ENCODE measurements at regions not wholly inside any gene's neighbourhood (a gene's known extent, or its start where the extent isn't known, plus 50 kb on each side); places are given as distances from the start of the nearest gene placed in this dataset.

DNA sequence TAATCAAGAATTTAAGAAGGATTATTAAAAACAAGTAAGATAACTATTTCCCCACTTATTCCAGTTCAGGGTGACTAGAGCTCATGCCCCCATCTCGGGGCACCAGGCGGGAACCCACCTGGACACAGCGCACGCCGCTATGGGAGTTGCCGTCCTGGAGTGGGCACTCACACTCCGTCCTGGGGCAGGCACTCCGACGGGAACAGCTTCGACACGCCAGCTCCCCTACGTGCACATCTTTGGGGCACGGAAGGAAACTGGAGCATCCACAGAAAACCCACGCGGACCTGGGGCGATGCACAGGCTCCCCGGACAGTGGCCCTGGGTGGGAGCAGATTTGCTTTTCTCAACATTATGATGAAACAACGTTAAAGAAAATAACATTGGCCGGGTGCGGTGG, 52.0 kb upstream of the GATA5 start:
- no CpG with 5 or more reads among the region's 20 CpGs for WGBS (ENCODE audit: insufficient coverage, insufficient read length)
- no peaks in the 10 kb centered on the region for H3K36me3 ChIP-seq (ENCODE audit: control insufficient read depth, insufficient read depth, low read length)

GRCh38 chr20:62528983-62529891, 53.4 kb upstream of the GATA5 start:
- H3K36me3 ChIP-seq (ENCODE audit: control insufficient read depth, insufficient read depth, low read length), result no peaks in the 10 kb centered on the region
- no peak for DNase-seq (ENCODE audit: low read depth, low spot score)
- no CpG with 5 or more reads among the region's 25 CpGs for WGBS (ENCODE audit: insufficient coverage, insufficient read length)
- H3K27me3 ChIP-seq (ENCODE audit: control insufficient read depth, insufficient read depth, low read length), result no peaks in the 10 kb centered on the region
- H3K9me3 ChIP-seq (ENCODE audit: control insufficient read depth, insufficient read depth, low read length), result no peaks in the 10 kb centered on the region
- H3K4me3 ChIP-seq (ENCODE audit: low read length), result no peak overlapping the region
- no peak overlapping the region for H3K27ac ChIP-seq (ENCODE audit: low read length)
- H3K4me1 ChIP-seq (ENCODE audit: control insufficient read depth, insufficient read depth, low read length), result no peaks in the 10 kb centered on the region; the same call in 1 of the 2 replicates

More for the DNA sequence above, 52.0 kb upstream of the GATA5 start:
- Histone ChIP-seq H3K27me3 (ENCODE audit: control insufficient read depth, insufficient read depth, low read length) (no peaks in the 10 kb centered on the region), H3K4me1 (ENCODE audit: control insufficient read depth, insufficient read depth, low read length) (no peaks in the 10 kb centered on the region; the same call in 1 of the 2 replicates), H3K27ac (ENCODE audit: low read length) (no peak overlapping the region), H3K4me3 (ENCODE audit: low read length) (no peak overlapping the region), H3K9me3 (ENCODE audit: control insufficient read depth, insufficient read depth, low read length) (no peaks in the 10 kb centered on the region)
- DNase-seq (ENCODE audit: low read depth, low spot score), result no peak

DNA sequence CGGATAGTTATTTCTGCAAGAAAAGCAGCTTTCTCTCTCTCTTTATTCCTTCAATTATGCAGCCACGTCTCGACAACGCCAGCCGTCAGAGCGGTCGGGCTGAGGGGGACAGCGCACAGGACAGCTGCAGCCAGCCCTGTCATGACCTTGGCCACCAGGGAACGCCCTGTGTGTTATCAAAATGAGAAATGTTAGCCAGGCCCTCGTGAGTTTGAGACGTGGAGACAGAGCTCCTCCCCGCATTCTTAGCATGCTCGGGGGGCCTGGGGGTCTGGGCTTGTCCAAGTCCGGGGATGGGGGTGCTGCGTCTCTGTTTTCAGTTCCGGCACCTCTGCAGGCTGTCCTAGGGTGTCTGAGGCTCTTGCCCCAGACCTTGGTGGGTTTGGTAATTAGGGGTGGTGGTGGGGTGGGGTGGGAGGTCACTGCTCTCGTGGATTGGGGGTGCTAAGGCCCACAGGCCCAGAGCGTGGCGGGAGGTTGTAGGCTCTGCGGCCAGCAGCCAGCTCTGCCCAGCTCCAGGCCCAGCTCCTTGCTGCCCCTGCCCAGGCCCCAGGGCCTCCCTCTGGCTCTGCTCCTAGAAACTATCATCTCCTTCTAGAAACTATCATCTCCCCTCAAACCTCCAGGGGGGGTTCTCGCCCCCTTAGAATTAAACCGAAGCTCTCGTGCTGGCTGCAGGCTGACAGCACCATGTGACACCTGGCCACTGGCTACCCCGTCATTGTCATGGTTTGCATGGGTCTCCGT, 54.3 kb upstream of the GATA5 start:
- no peaks in the 10 kb centered on the region for H3K36me3 ChIP-seq (ENCODE audit: control insufficient read depth, insufficient read depth, low read length)
- H3K27ac ChIP-seq (ENCODE audit: low read length), result no peak overlapping the region
- no CpG with 5 or more reads among the region's 25 CpGs for WGBS (ENCODE audit: insufficient coverage, insufficient read length)
- no peaks in the 10 kb centered on the region for H3K9me3 ChIP-seq (ENCODE audit: control insufficient read depth, insufficient read depth, low read length)
- H3K27me3 ChIP-seq (ENCODE audit: control insufficient read depth, insufficient read depth, low read length), result no peaks in the 10 kb centered on the region
- DNase-seq (ENCODE audit: low read depth, low spot score), result no peak
- no peak overlapping the region for H3K4me3 ChIP-seq (ENCODE audit: low read length)
- no peaks in the 10 kb centered on the region; the same call in 1 of the 2 replicates for H3K4me1 ChIP-seq (ENCODE audit: control insufficient read depth, insufficient read depth, low read length)

DNA sequence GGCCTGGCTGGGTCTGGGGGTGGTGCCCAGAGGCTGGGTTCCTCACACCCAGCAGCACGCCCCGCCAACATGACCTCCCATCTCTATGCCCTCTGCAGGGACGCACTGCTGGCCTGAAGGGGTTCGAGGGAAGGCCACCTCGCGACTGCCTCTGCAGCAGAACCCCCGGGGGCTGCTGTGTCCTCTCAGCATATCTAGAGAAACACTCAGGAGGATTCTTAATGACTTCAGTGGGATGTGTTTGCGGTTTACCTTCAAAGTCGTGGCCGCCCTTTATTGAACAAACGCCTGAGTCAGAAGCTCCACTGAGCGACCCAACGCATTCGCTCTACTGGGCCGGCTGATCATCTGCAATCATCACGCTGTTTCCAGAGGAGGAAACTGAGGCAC, 54.8 kb upstream of the GATA5 start:
- Histone ChIP-seq H3K4me3 (ENCODE audit: low read length) (no peak overlapping the region), H3K9me3 (ENCODE audit: control insufficient read depth, insufficient read depth, low read length) (no peaks in the 10 kb centered on the region), H3K27me3 (ENCODE audit: control insufficient read depth, insufficient read depth, low read length) (no peaks in the 10 kb centered on the region), H3K36me3 (ENCODE audit: control insufficient read depth, insufficient read depth, low read length) (no peaks in the 10 kb centered on the region), H3K4me1 (ENCODE audit: control insufficient read depth, insufficient read depth, low read length) (no peaks in the 10 kb centered on the region; the same call in 1 of the 2 replicates), H3K27ac (ENCODE audit: low read length) (no peak overlapping the region)
- no peak for DNase-seq (ENCODE audit: low read depth, low spot score)
- WGBS (ENCODE audit: insufficient coverage, insufficient read length), result no CpG with 5 or more reads among the region's 16 CpGs

DNA sequence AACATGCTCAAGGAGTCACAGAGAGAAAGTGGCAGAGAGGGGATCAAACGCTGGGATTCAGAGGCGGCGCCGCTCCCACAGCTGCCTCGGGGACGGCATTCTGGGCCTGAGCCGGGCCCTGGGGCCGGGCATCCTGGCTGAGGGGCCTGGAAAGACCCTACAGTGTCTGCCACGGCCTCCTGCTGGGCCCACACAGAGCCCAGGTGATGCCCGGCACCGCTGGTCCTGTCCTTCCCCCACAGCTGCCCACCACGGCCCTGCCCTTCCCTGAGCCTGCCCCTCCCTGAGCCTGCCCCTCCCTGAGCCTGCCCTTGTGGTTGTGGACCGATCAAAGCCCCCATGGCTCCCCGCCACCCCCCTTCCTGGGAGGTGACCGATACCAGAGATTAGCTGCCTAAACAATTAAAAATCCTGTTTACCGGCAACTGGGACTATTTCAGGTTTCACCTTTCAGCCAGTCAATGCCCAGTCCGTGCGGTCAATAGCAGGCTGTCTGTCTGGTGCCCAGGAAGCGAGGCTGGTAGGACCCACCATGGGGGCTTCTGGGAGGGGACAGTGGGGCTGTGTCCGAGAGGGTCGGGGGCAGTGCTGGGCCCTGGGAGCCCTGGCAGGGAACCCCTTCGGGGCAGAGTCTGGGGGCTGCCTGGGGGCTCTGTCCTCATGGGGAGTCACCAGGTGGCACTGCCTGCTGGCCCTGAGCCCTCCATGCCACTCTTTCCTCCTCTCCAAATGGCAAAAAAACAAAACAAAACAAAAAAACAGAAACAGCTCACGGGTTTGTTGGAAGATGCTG, 55.4 kb upstream of the GATA5 start:
- no peak for DNase-seq (ENCODE audit: low read depth, low spot score)
- no CpG with 5 or more reads among the region's 23 CpGs for WGBS (ENCODE audit: insufficient coverage, insufficient read length)

GRCh38 chr20:62532921-62533320, 57.1 kb upstream of the GATA5 start:
- no peaks in the 10 kb centered on the region for H3K4me1 ChIP-seq (ENCODE audit: control insufficient read depth, insufficient read depth, low read length)
- WGBS (ENCODE audit: insufficient coverage, insufficient read length), result no CpG with 5 or more reads among the region's 12 CpGs
- no peaks in the 10 kb centered on the region for H3K9me3 ChIP-seq (ENCODE audit: control insufficient read depth, insufficient read depth, low read length)
- H3K36me3 ChIP-seq (ENCODE audit: control insufficient read depth, insufficient read depth, low read length), result no peaks in the 10 kb centered on the region
- H3K27ac ChIP-seq (ENCODE audit: low read length), result no peak overlapping the region
- no peak for DNase-seq (ENCODE audit: low read depth, low spot score)
- no peak overlapping the region for H3K4me3 ChIP-seq (ENCODE audit: low read length)
- H3K27me3 ChIP-seq (ENCODE audit: control insufficient read depth, insufficient read depth, low read length), result no peaks in the 10 kb centered on the region

More for the DNA sequence above, 55.4 kb upstream of the GATA5 start:
- no peak overlapping the region for H3K4me3 ChIP-seq (ENCODE audit: low read length)
- no peaks in the 10 kb centered on the region; the same call in 1 of the 2 replicates for H3K4me1 ChIP-seq (ENCODE audit: control insufficient read depth, insufficient read depth, low read length)
- no peaks in the 10 kb centered on the region for H3K36me3 ChIP-seq (ENCODE audit: control insufficient read depth, insufficient read depth, low read length)
- no peak overlapping the region for H3K27ac ChIP-seq (ENCODE audit: low read length)
- H3K9me3 ChIP-seq (ENCODE audit: control insufficient read depth, insufficient read depth, low read length), result no peaks in the 10 kb centered on the region
- H3K27me3 ChIP-seq (ENCODE audit: control insufficient read depth, insufficient read depth, low read length), result no peaks in the 10 kb centered on the region

- no peaks in the 10 kb centered on the region for H3K27me3 ChIP-seq (ENCODE audit: control insufficient read depth, insufficient read depth, low read length)
- no peak for DNase-seq (ENCODE audit: low read depth, low spot score)
- no peaks in the 10 kb centered on the region for H3K9me3 ChIP-seq (ENCODE audit: control insufficient read depth, insufficient read depth, low read length)
- no CpG with 5 or more reads among the region's 19 CpGs for WGBS (ENCODE audit: insufficient coverage, insufficient read length)
- no peaks in the 10 kb centered on the region for H3K36me3 ChIP-seq (ENCODE audit: control insufficient read depth, insufficient read depth, low read length)
- H3K27ac ChIP-seq (ENCODE audit: low read length), result no peak overlapping the region
- H3K4me3 ChIP-seq (ENCODE audit: low read length), result no peak overlapping the region
- no peaks in the 10 kb centered on the region for H3K4me1 ChIP-seq (ENCODE audit: control insufficient read depth, insufficient read depth, low read length)
These were observed 58.0 kb upstream of the GATA5 start for GRCh38 chr20:62533591-62534495.

DNA sequence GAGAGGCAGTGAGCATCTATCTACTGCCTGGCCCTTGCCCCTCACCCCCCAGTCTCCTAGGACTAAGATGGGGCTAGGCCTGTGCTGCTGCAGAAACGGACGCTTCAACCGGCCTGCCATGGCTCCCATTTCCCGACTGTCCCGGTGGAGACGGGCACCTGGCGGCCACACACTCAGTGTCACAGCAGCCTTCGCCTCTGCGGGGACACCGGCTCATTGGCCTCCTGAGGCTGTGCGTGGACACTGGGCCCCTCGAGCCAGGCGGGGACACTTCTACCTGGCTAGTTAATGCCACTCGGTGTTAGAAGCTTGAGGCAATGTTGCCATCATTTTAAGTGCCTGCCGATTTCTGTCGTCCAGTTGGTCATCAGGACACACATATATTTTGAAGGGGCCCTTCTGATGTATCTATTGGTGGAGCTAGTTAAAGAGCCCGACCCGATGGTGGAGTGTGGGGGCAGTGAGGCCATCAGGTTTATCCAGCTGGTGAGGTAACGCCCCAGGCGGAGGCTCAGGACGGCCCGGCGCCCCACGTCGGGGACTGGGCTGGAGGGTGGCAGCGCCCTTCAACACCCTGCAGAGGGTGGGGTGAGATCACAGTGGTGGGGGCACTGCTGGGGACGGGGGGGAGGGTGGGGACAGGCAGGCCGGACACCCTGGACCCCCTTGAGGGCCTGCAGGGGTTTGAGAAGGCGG, 58.9 kb upstream of the GATA5 start:
- Histone ChIP-seq H3K27me3 (ENCODE audit: control insufficient read depth, insufficient read depth, low read length) (no peaks in the 10 kb centered on the region), H3K27ac (ENCODE audit: low read length) (no peak overlapping the region), H3K4me1 (ENCODE audit: control insufficient read depth, insufficient read depth, low read length) (no peaks in the 10 kb centered on the region), H3K9me3 (ENCODE audit: control insufficient read depth, insufficient read depth, low read length) (no peaks in the 10 kb centered on the region), H3K4me3 (ENCODE audit: low read length) (no peak overlapping the region), H3K36me3 (ENCODE audit: control insufficient read depth, insufficient read depth, low read length) (no peaks in the 10 kb centered on the region)
- DNase-seq (ENCODE audit: low read depth, low spot score), result no peak
- WGBS (ENCODE audit: insufficient coverage, insufficient read length), result no CpG with 5 or more reads among the region's 29 CpGs

GRCh38 chr20:62535282-62535811, 59.6 kb upstream of the GATA5 start:
- no peak overlapping the region for H3K4me3 ChIP-seq (ENCODE audit: low read length)
- no peaks in the 10 kb centered on the region for H3K27me3 ChIP-seq (ENCODE audit: control insufficient read depth, insufficient read depth, low read length)
- H3K27ac ChIP-seq (ENCODE audit: low read length), result no peak overlapping the region
- no peaks in the 10 kb centered on the region for H3K4me1 ChIP-seq (ENCODE audit: control insufficient read depth, insufficient read depth, low read length)
- no peaks in the 10 kb centered on the region for H3K9me3 ChIP-seq (ENCODE audit: control insufficient read depth, insufficient read depth, low read length)
- no peak for DNase-seq (ENCODE audit: low read depth, low spot score)
- WGBS (ENCODE audit: insufficient coverage, insufficient read length), result no CpG with 5 or more reads among the region's 11 CpGs
- no peaks in the 10 kb centered on the region for H3K36me3 ChIP-seq (ENCODE audit: control insufficient read depth, insufficient read depth, low read length)

Data from iPS DF 6.9 (cell line).